ENCODE measurements at regions not wholly inside any gene's neighbourhood (a gene's known extent, or its start where the extent isn't known, plus 50 kb on each side); places are given as distances from the start of the nearest gene placed in this dataset.

- no peaks in the 10 kb centered on the region for H3K36me3 ChIP-seq
- DNase-seq (ENCODE audit: low spot score in 2 of 2): peak; percentile 70 to 81
Observed at GRCh38 chr4:123505095-123506010, 108.8 kb downstream of the SPRY1 start.

GRCh38 chr4:123506011-123506695 is 109.6 kb downstream of the SPRY1 start:
- Histone ChIP-seq H3K27me3 (no peaks in the 10 kb centered on the region), H3K4me3 (peak overlapping the region; percentile 59), H3K36me3 (no peaks in the 10 kb centered on the region), H3K9me3 (no peaks in the 10 kb centered on the region), H3K4me1 (peaks cover 5% of the 10 kb centered on the region), H3K27ac (peak overlapping the region; percentile 23)
- 69% methylated on average over 17 of the region's 17 CpGs for WGBS
- no peak for DNase-seq (ENCODE audit: low spot score in 2 of 2)
- TF ChIP-seq POLR2AphosphoS5 (IDR thresholded peaks at IDR 0.05) (no peak), POLR2A (IDR thresholded peaks at IDR 0.05) (no peak), EP300 (IDR thresholded peaks at IDR 0.05) (no peak), CTCF (IDR thresholded peaks at IDR 0.05) (no peak)

More at GRCh38 chr4:123505095-123506010, 108.8 kb downstream of the SPRY1 start:
- H3K27ac ChIP-seq: peak overlapping the region; percentile 23
- no peaks in the 10 kb centered on the region for H3K27me3 ChIP-seq
- peak overlapping the region; percentile 59 for H3K4me3 ChIP-seq
- TF ChIP-seq CTCF (IDR thresholded peaks at IDR 0.05) (no peak), EP300 (IDR thresholded peaks at IDR 0.05) (no peak), POLR2AphosphoS5 (IDR thresholded peaks at IDR 0.05) (no peak), POLR2A (IDR thresholded peaks at IDR 0.05) (no peak)
- no peaks in the 10 kb centered on the region for H3K9me3 ChIP-seq
- 17% methylated on average over 45 of the region's 58 CpGs for whole genome bisulfite sequencing
- H3K4me1 ChIP-seq: peaks cover 5% of the 10 kb centered on the region

- Histone ChIP-seq H3K36me3 (no peaks in the 10 kb centered on the region), H3K27ac (no peak overlapping the region), H3K4me1 (peaks cover 5% of the 10 kb centered on the region), H3K4me3 (no peak overlapping the region), H3K27me3 (no peaks in the 10 kb centered on the region), H3K9me3 (no peaks in the 10 kb centered on the region)
- TF ChIP-seq EP300 (IDR thresholded peaks at IDR 0.05): no peak
- no peak for TF ChIP-seq CTCF (IDR thresholded peaks at IDR 0.05)
- no peak for TF ChIP-seq POLR2AphosphoS5 (IDR thresholded peaks at IDR 0.05)
- TF ChIP-seq POLR2A (IDR thresholded peaks at IDR 0.05): no peak
- 29% methylated on average over 2 of the region's 2 CpGs for WGBS
- no peak for DNase-seq (ENCODE audit: low spot score in 2 of 2)
Observed at GRCh38 chr4:123507376-123507775, 110.8 kb downstream of the SPRY1 start.

GRCh38 chr4:123510221-123510620 is 113.6 kb downstream of the SPRY1 start:
- Histone ChIP-seq H3K9me3 (no peaks in the 10 kb centered on the region), H3K27me3 (no peaks in the 10 kb centered on the region), H3K4me1 (peaks cover 5% of the 10 kb centered on the region), H3K4me3 (no peak overlapping the region), H3K36me3 (no peaks in the 10 kb centered on the region), H3K27ac (no peak overlapping the region)
- DNase-seq (ENCODE audit: low spot score in 2 of 2): no peak
- WGBS: 87% methylated on average over 3 of the region's 3 CpGs
- TF ChIP-seq EP300 (IDR thresholded peaks at IDR 0.05) (no peak), POLR2AphosphoS5 (IDR thresholded peaks at IDR 0.05) (no peak), CTCF (IDR thresholded peaks at IDR 0.05) (no peak), POLR2A (IDR thresholded peaks at IDR 0.05) (no peak)

GRCh38 chr4:123510659-123511058 is 114.1 kb downstream of the SPRY1 start:
- H3K27ac ChIP-seq: no peak overlapping the region
- DNase-seq (ENCODE audit: low spot score in 2 of 2): no peak
- no peaks in the 10 kb centered on the region for H3K36me3 ChIP-seq
- H3K9me3 ChIP-seq: no peaks in the 10 kb centered on the region
- H3K4me3 ChIP-seq: no peak overlapping the region
- peaks cover 3% of the 10 kb centered on the region for H3K4me1 ChIP-seq
- WGBS: 83% methylated on average over 3 of the region's 3 CpGs
- H3K27me3 ChIP-seq: no peaks in the 10 kb centered on the region
- no peak for TF ChIP-seq EP300 (IDR thresholded peaks at IDR 0.05)
- TF ChIP-seq POLR2AphosphoS5 (IDR thresholded peaks at IDR 0.05): no peak
- no peak for TF ChIP-seq POLR2A (IDR thresholded peaks at IDR 0.05)
- no peak for TF ChIP-seq CTCF (IDR thresholded peaks at IDR 0.05)

All from suprapubic skin (tissue), 4 donors.